ENCODE measurements at regions not wholly inside any gene's neighbourhood (a gene's known extent, or its start where the extent isn't known, plus 50 kb on each side); places are given as distances from the start of the nearest gene placed in this dataset.
A peak's percentile ranks its signal among the peaks of the same experiment; 100 is the strongest.
"Not testable (repeated sequence)": the region's sequence is repeated elsewhere in the genome, so short reads cannot be mapped to it uniquely, and the experiment has no call there.

DNA sequence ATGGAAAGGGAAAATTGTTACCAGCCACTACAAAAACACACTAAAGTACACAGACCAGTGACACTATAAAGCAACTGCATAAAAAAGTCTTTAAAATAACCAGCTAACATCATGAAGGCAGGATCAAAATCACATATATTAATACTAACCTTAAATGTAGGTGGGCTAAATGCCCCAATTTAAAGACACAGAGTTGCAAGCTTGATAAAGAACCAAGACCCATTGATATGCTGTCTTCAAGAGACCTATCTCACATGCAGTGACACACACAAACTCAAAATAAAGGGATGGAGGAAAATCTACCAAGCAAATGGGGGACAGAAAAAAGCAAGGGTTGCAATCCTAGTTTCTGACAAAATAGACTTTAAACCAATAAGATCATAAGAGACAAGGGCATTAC lies 246.3 kb downstream of the SEC16B start:
- DNase-seq (ENCODE audit: low spot score) = no peak

GRCh38 chr1:177710696-177711620 lies 258.9 kb downstream of the SEC16B start:
- peak; percentile 27 for DNase-seq (ENCODE audit: low spot score)

- no peak for DNase-seq (ENCODE audit: low spot score)
Measured at GRCh38 chr1:177708406-177708805, 261.5 kb downstream of the SEC16B start.

DNA sequence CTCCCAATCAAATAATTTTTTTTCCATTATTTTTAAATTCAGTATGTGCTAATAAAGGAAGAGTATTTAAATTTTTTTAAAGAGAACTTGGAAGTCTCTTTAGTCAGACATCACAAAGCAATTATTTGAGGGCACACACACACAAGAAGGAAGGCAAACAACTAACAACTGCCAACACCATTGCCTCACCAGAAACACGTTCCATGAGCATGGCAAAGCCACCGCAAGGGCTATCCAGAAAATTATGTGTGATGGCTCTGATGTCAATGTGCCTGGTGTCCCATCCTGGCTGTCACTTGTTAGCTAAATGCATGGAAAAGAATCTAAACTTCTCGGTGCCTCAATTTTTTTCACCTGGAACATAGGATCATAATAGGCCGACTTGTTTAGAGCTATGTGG lies 262.9 kb downstream of the SEC16B start:
- DNase-seq (ENCODE audit: low spot score) = no peak

- no peak for DNase-seq (ENCODE audit: low spot score)
Measured at GRCh38 chr1:177705839-177706238, 264.0 kb downstream of the SEC16B start.

DNA sequence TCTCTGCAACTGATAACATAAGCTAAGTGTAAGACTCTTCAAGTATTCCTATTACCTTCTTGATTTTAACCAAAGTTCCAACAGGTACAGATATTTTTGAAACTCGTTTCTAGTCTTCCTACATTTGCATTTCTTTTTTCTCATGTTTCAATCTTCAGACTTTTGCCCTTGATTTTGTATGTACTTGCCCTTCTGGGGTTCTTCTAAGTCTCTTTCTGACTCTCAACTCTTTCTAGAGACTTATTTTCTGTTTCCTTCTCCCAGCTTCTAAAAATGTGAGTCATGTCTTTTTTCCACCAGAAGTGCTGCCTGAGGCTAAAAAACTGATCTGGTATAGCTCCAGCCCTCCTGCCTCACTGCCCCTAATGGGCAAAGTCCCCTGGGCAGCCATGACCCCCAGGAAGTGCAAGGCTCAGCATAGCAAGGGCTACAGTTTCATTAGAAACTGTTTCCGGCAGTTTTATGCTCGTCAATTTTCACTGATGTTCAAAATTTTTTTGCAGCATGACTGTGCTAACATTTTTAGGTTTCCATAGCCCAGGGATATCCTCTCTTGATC lies 265.9 kb downstream of the SEC16B start:
- DNase-seq (ENCODE audit: low spot score) = no peak

- DNase-seq (ENCODE audit: low spot score) = no peak
Measured at GRCh38 chr1:177701654-177702353, 268.1 kb downstream of the SEC16B start.

DNA sequence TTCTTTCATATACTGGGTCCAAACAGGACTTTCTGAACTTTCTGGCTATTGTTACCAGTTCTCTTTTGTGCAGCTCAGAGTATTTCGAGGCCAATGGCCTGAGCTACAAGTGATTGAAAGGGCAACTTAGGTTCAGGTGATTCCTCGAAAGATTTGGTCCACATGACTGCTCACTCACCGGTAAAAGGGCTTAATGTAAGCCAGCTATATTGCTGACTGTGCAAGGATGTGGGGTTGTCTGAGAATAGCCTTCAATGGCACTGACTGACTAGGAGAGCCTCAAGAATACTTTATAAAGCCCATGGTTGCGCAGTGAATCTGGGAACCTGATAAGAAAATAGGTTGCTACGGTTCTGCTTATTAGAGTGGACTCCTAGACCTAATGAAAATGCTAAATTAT lies 269.0 kb downstream of the SEC16B start:
- DNase-seq (ENCODE audit: low spot score) = no peak

DNA sequence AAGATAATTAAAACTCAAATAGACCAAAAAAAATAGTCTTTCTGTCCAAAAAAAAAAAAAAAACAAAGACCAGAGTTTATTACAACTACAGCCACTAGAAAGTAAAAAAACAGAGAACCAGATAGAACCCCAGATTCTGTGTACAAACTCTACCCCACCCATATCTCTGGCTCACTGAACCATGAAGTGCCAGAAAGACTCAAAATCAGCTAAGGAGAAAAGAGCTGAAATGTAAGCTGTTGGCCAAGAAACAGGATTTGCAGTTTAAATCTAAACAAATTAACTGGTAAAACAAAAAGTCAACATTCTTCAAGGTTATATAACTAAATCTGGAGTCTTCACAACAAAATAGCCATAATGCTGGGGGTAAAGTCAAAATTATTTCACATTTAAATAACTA lies 278.9 kb downstream of the SEC16B start:
- no peak for DNase-seq (ENCODE audit: low spot score)

- no peak for DNase-seq (ENCODE audit: low spot score)
Measured at GRCh38 chr1:177687544-177687943, 282.3 kb downstream of the SEC16B start.

- DNase-seq (ENCODE audit: low spot score) = no peak
Measured at GRCh38 chr1:177686933-177687332, 282.9 kb downstream of the SEC16B start.

GRCh38 chr1:177669161-177669560 lies 300.7 kb downstream of the SEC16B start:
- DNase-seq (ENCODE audit: low spot score) = no peak

- no peak for DNase-seq (ENCODE audit: low spot score)
Measured at GRCh38 chr1:177665935-177666334, 303.9 kb downstream of the SEC16B start.

DNA sequence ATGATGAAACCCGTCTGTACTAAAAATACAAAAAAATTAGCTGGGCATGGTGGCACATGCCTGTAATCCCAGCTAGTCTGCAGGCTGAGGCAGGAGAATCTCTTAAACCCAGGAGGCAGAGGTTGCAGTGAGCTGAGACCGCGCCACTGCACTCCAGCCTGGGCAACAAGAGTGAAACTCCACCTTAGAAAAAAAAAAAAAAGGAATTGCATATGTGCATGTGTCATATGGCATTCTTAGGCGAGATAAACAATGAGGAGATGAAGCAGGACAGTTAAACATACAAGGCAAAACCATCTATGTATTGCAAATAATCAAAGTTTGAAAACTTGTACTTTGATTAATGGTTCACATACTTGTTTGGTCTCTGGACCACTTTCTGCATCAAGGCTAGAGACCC lies 305.1 kb downstream of the SEC16B start:
- DNase-seq (ENCODE audit: low spot score) = not testable (repeated sequence)

DNA sequence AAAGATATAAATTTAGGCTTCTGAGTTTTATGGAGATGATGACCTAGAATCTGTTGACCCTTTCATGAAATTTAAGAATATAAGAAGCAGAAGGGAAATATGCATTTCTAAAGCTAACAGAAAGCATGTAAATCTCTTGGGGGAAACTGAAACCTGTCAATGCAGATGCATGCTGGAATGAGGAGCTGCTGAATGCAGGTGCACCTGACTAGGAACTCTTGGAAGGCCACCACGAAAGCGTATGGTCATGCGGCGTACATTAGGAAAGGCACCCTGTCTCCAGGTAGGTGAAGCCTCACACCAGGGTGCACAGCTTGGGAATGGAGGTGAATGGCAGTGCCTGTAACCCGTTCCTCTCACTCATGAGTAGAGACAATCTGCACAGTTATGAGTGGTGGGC lies 309.7 kb downstream of the SEC16B start:
- DNase-seq (ENCODE audit: low spot score) = no peak

DNA sequence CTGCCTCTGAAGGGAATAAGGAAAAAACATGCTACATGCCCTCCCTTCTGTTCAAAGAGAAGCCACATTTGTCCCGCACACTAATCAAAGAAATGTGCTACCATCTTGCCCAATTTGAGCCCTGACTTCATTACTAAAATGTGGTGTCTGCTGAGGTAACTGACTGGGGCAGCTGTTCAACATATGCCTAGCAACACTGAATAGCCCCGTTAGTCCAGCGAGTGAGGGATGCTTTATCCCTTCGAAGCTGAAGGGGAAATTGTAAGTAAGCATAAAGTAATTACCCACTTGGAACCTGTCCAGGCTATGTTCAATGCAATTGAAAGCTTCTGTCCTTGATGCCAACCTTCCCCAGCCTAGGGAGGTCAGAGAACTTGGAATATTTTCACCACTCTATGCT lies 310.6 kb downstream of the SEC16B start:
- no peak for DNase-seq (ENCODE audit: low spot score)

- DNase-seq (ENCODE audit: low spot score) = no peak
Measured at GRCh38 chr1:177656598-177656997, 313.3 kb downstream of the SEC16B start.

- DNase-seq (ENCODE audit: low spot score) = no peak
Measured at GRCh38 chr1:177650947-177651346, 318.9 kb downstream of the SEC16B start.

DNA sequence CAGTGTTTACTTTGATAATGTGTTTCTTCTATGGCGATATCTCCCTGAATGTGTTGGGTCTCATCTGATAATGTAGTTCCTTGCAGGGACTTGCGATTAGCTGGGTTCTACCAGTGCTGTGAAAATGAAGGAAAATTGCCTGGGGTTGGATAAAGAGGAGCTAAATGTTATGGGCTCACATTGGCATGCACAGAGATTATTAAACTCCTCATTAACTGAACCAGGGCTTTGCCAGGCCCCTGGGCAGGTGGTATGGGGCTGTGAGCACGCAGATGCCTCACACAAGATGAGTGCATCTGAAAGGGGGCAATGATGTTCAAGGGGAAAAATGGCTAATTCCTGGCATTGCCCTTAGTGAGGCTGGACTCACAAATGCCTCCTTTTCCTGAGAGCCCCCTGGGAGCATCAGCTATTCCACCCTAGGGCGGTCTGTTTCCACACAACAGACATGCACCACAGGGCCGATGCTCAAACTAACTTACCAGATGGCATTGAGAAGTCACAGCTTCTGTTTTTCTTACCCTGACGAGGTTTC lies 321.1 kb downstream of the SEC16B start:
- no peak for DNase-seq (ENCODE audit: low spot score)

DNA sequence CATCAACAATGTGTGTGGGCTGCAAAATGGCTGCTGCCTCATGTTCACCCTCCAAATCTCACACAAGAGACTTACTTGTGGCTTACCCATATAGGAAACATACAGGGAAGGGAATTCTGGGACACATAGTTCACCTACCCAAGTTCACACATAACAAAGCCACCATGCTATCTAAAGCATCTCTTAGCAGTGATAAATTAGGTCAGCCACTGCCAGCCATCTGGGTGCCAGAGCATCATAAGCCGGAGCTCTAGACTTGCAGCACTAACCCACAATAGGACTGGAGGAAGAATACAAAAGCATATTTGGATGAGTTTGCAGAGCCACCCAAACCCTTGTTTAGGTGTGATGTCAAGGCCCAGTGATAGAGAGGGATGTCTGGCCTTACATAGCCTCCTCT lies 321.7 kb downstream of the SEC16B start:
- DNase-seq (ENCODE audit: low spot score) = no peak

DNA sequence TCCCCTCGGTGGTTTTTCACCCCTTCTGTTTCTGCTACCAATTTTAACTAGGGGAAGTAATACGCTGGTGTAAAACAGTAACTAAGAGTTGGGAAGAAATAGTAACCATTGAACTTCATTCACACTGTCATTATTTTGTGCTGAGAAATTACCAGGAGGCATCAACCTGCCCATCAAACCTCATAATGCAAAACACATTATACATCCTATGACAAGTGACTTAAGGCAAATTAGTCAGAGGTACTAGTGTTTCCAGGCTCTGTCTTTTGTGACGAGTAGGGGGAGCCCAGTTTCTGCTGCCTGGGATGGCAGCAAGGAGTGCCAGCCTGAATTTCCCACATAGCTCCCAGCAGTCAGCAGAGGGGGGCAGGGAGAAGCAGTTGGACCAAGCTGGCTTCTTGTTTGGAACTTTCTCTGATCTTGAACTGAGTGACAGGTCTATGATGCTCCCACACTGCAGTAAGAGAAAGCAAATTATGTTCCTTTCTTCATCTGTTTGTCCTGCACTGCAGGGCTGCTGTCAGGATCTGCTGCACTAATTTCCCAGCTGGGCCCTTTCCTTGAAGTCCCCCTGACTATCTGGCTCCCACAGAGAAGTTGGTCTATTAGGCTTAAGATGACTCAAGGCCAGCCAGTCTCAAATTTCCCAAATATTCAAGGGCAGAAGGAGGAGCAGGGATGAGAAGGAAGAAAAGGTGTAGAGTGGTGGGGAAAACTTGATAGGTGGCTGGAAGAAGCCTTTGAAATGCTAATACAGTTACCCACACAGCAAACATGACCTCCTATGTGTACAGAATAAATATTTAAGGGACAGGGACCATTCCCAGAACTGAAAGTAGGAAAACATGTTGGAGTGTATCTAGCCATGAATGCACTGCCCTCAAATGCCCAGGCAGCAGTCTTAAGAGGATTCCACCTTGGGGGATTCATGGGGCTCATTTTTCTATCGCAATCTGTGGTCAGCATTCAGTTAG lies 322.8 kb downstream of the SEC16B start:
- no peak for DNase-seq (ENCODE audit: low spot score)

All from iPS-NIHi11 (cell line).